Chondrocyte (in vitro differentiated cells): ENCODE measurements at regions not wholly inside any gene's neighbourhood (a gene's known extent, or its start where the extent isn't known, plus 50 kb on each side); places are given as distances from the start of the nearest gene placed in this dataset.

Source experiments
- DNase-seq: peaks from one replicate; pipeline ENCODE4 v3.0.0; 2021; ENCODE audit warnings: mixed read lengths, low spot score
- H3K27ac Mint-ChIP-seq: one replicate; pipeline ENCODE4 v1.8.0; 2021; ENCODE audit warnings: mild to moderate bottlenecking, moderate library complexity, mixed read lengths; ENCODE audit not compliant: unreplicated experiment
- H3K27me3 Mint-ChIP-seq: 2 replicates; pipeline ENCODE4 v1.8.0; 2021; ENCODE audit warnings: low read depth, mixed read lengths
- H3K36me3 Mint-ChIP-seq: 2 replicates; pipeline ENCODE4 v1.8.0; 2021; ENCODE audit warnings: low read depth, mixed read lengths
- H3K4me1 Mint-ChIP-seq: 2 replicates; pipeline ENCODE4 v1.8.0; 2021; ENCODE audit warnings: low read depth, mild to moderate bottlenecking, mixed read lengths
- H3K4me3 Mint-ChIP-seq: one replicate; pipeline ENCODE4 v1.8.0; 2021; ENCODE audit warnings: mild to moderate bottlenecking, moderate library complexity, mixed read lengths; ENCODE audit not compliant: unreplicated experiment
- H3K9me3 Mint-ChIP-seq: 2 replicates; pipeline ENCODE4 v1.8.0; 2021; ENCODE audit warnings: low read depth, mixed read lengths
- TF ChIP-seq, protein P1 (sequence below): fragments of 200-600 bp; sonication (generic); IDR thresholded peaks from 2 replicates; pipeline ENCODE4 v1.5.0; 2021; ENCODE audit warnings: antibody characterized with exemption, mild to moderate bottlenecking, moderate library complexity

DNA sequence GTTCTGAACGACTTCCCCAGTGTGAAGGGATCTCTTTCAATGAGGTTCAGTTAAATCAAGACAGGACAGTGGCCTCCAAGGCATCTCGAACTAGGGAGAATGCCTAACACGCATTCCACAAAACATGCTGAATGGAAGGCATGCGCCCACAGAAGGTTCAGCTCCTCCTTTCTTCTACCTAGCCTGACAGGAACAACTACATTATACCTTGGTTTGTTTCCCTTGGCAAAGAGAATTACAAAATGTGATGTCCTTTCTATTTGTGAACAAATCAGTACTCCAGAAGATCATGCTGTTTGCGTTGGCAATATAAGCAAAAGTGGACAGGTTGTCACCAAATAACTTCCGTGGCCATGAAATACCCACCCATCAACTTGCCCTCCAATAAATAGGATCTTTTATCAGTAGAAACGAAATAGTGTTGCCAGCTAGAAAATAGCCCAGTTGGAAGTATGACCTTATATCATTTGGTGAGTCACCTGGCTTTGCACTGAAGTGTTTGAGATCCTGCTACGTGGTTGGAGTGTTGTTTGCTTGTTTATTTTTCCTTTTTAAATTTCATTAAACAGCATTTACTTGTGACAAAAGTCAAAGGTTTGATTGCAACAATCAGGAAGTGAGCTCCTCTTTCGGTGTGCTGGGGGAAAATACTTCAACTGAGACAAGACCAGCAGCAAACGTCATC, 117.0 kb upstream of the FAM204A start:
- Mint-ChIP-seq H3K4me1 (peaks cover 4% of the 10 kb centered on the region), H3K27ac (no peak overlapping the region), H3K27me3 (peaks cover 20% of the 10 kb centered on the region), H3K9me3 (no peaks in the 10 kb centered on the region), H3K36me3 (no peaks in the 10 kb centered on the region), H3K4me3 (no peak overlapping the region)
- no peak for DNase-seq
- TF ChIP-seq, protein P1, sequence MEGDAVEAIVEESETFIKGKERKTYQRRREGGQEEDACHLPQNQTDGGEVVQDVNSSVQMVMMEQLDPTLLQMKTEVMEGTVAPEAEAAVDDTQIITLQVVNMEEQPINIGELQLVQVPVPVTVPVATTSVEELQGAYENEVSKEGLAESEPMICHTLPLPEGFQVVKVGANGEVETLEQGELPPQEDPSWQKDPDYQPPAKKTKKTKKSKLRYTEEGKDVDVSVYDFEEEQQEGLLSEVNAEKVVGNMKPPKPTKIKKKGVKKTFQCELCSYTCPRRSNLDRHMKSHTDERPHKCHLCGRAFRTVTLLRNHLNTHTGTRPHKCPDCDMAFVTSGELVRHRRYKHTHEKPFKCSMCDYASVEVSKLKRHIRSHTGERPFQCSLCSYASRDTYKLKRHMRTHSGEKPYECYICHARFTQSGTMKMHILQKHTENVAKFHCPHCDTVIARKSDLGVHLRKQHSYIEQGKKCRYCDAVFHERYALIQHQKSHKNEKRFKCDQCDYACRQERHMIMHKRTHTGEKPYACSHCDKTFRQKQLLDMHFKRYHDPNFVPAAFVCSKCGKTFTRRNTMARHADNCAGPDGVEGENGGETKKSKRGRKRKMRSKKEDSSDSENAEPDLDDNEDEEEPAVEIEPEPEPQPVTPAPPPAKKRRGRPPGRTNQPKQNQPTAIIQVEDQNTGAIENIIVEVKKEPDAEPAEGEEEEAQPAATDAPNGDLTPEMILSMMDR: no peak

DNA sequence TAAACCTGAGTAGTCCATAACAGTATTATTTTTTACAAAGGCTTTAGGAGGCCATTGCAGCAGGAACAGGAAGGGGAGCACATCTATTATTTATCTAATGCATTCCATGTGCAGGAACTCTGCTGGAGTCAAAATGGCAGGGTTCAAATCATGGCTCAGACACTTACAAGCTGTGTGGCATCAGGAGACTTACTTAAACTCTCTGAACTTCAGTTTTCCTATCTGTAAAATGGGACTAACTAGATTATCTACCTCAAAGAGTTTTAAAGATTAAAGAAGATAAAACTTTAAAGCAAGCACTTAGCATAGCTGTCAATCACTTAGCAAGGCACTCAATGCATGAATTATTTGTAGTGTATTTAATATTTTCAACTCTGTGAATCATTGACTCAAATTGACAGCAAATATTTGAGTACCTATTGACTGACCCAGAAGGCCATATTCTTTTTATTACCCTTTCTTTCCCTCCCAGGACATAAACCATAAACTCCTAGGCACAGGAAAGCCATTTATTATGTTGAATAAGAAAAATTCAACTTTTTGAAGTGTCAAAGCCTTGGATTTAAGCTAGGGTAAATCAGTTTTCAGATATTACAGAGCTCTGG, 115.8 kb upstream of the FAM204A start:
- H3K4me1 Mint-ChIP-seq: peaks cover 4% of the 10 kb centered on the region
- H3K9me3 Mint-ChIP-seq: no peaks in the 10 kb centered on the region
- DNase-seq: no peak
- TF ChIP-seq, protein P1: no peak
- H3K36me3 Mint-ChIP-seq: no peaks in the 10 kb centered on the region
- peaks cover 18% of the 10 kb centered on the region for H3K27me3 Mint-ChIP-seq
- H3K27ac Mint-ChIP-seq: no peak overlapping the region
- no peak overlapping the region for H3K4me3 Mint-ChIP-seq

DNA sequence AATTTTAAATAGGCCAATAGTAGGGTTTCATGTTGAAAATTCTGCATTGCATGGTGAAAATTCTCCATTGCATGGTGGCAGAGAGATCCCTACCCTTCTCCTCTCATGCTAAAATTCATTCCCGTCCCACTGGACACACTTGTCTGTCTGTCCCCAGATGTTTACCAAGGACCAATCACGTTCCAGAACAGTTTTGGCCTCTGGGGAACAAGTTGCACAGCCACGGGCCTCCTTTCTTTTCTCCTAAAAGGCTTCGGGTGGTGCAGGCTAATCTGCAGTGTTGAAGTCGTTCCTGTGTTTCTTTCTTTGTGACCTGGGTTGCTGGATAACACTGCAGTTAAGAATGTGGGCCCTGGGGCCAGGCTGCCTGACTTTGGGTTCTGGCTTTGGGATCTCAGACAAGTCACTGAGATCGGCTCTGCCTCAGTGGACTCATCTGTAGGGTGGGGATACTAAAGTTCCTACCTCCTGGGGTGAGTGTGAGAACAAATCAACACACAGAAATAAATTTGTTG, 113.1 kb upstream of the FAM204A start:
- DNase-seq: no peak
- H3K27ac Mint-ChIP-seq: no peak overlapping the region
- peaks cover 14% of the 10 kb centered on the region for H3K9me3 Mint-ChIP-seq
- TF ChIP-seq, protein P1: no peak
- H3K4me3 Mint-ChIP-seq: no peak overlapping the region
- peaks cover 4% of the 10 kb centered on the region for H3K36me3 Mint-ChIP-seq
- peaks cover 23% of the 10 kb centered on the region for H3K27me3 Mint-ChIP-seq
- H3K4me1 Mint-ChIP-seq: peaks cover 4% of the 10 kb centered on the region

DNA sequence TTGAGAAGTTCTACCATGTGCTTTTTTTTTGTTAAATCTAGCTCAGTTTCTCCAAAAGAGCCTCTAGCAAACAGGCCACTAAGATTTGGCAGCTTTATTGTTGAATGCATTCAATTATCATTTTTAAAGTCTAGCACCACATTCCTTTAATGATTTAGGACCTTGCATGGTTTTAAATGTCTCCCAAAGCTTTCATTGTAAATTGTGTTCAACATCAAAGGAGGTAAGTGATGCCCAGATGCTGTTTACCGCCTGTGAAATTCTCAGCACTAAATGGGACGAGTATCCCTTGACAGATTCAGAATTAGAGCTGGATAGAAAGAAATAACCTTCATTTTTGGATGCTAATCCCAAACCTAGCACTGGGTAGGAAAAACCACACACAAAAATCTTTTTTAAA, 112.1 kb upstream of the FAM204A start:
- TF ChIP-seq, protein P1: no peak
- Mint-ChIP-seq H3K36me3 (peaks cover 4% of the 10 kb centered on the region), H3K9me3 (peaks cover 14% of the 10 kb centered on the region), H3K27me3 (peaks cover 25% of the 10 kb centered on the region), H3K27ac (no peak overlapping the region), H3K4me1 (no peaks in the 10 kb centered on the region), H3K4me3 (no peak overlapping the region)
- no peak for DNase-seq

DNA sequence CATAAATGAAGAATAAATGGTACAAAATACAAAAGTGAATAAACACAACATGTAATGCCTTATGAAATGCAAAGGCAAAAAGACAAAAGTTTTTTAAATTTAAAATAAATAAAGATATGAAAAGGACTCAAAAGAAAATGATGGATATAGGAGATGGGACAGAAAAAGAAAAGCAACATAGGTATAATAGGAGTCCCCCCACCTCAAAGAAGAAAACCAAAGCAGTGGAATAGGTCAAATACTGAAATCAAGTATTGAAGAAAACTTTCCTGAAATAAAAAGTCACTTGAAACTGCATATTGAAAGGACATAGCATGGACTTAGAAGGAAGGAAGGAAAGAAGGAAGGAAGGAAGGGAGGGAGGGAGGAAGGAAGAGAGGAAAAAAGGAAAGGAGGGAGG, 110.0 kb upstream of the FAM204A start:
- Mint-ChIP-seq H3K27me3 (peaks cover 30% of the 10 kb centered on the region), H3K4me1 (no peaks in the 10 kb centered on the region), H3K27ac (no peak overlapping the region), H3K9me3 (peaks cover 14% of the 10 kb centered on the region), H3K36me3 (peaks cover 4% of the 10 kb centered on the region), H3K4me3 (no peak overlapping the region)
- TF ChIP-seq, protein P1: no peak
- no peak for DNase-seq
